ENCODE measurements at regions not wholly inside any gene's neighbourhood (a gene's known extent, or its start where the extent isn't known, plus 50 kb on each side); places are given as distances from the start of the nearest gene placed in this dataset.

- H3K4me3 ChIP-seq (ENCODE audit: control insufficient read depth, low read depth, low read length), result no peak overlapping the region
- no peak for TF ChIP-seq CTCF (conservative IDR thresholded peaks at IDR 0.05; ENCODE audit: control insufficient read depth, insufficient read depth, low read depth, low read length)
Observed at GRCh38 chr9:14418941-14419937, 105.3 kb upstream of the NFIB start.

GRCh38 chr9:14418301-14418940 is 104.5 kb upstream of the NFIB start:
- no peak overlapping the region for H3K4me3 ChIP-seq (ENCODE audit: control insufficient read depth, low read depth, low read length)
- no peak for TF ChIP-seq CTCF (conservative IDR thresholded peaks at IDR 0.05; ENCODE audit: control insufficient read depth, insufficient read depth, low read depth, low read length)
- DNase-seq (ENCODE audit: low read depth), result no peak

More at GRCh38 chr9:14418941-14419937, 105.3 kb upstream of the NFIB start:
- DNase-seq (ENCODE audit: low read depth), result no peak

GRCh38 chr9:14417237-14417636 is 103.3 kb upstream of the NFIB start:
- peak; percentile 92 for DNase-seq (ENCODE audit: low read depth)
- H3K4me3 ChIP-seq (ENCODE audit: control insufficient read depth, low read depth, low read length), result no peak overlapping the region
- TF ChIP-seq CTCF (conservative IDR thresholded peaks at IDR 0.05; ENCODE audit: control insufficient read depth, insufficient read depth, low read depth, low read length), result no peak

DNA sequence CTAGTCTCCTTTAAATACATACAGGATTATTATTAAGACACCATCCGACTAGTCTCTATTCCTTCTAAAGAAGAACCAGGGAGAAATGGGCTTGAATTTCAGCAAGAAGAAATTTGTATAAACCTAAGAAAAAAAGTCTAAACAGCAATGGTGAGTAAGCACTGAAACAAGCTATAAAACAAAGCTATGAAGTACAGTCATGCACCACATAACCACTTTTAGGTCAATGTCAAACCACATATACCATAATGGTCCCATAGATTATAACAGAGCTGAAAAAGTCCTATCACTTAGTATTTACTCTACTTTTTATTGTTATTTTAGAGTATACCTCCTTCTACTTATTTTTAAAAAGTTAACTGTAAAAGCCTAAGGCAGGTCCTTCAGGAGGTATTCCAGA is 102.0 kb upstream of the NFIB start:
- H3K4me3 ChIP-seq (ENCODE audit: control insufficient read depth, low read depth, low read length), result no peak overlapping the region

DNA sequence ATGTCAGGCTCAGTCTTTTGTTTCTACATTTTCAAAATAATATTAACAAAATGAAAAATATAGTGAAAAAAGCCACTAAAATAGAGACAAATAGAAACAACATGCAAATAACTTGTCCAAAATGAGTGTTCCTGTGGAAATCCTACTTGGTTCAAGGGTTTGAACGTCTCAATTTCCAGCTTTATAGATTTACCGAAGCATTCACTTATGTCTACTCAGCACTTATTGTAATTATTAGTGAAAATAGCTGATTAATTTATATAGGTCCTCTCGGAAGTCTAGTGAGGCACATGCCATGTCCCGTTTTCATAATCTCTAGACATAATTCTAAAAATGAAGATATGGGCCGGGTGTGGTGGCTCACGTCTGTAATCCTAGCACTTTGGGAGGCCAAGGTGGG is 99.9 kb upstream of the NFIB start:
- TF ChIP-seq CTCF (conservative IDR thresholded peaks at IDR 0.05; ENCODE audit: control insufficient read depth, insufficient read depth, low read depth, low read length), result no peak
- no peak for DNase-seq (ENCODE audit: low read depth)

More for the DNA sequence above, 102.0 kb upstream of the NFIB start:
- peak; percentile 82 for DNase-seq (ENCODE audit: low read depth)
- TF ChIP-seq CTCF (conservative IDR thresholded peaks at IDR 0.05; ENCODE audit: control insufficient read depth, insufficient read depth, low read depth, low read length), result no peak

DNA sequence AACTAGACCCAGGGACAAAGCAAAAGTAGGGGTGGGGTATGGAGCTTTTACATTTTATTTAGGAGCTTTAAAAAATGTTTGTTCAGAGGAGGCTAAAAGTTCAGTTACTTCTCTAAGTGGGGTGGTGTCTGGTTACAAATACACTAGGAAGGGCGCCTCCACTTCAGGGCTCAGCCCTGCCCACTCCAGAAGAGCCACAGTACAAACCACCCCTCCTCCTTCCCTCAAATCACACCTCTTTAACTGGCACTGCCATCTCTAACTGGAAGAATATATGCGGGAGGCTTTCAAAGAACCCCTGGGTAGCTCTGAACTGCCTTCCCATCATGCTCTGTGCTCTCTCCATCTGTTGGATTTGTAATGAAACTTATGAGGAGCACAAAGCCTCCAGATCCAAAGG is 98.8 kb upstream of the NFIB start:
- no peak for TF ChIP-seq CTCF (conservative IDR thresholded peaks at IDR 0.05; ENCODE audit: control insufficient read depth, insufficient read depth, low read depth, low read length)
- DNase-seq (ENCODE audit: low read depth), result no peak
- no peak overlapping the region for H3K4me3 ChIP-seq (ENCODE audit: control insufficient read depth, low read depth, low read length)

More for the DNA sequence above, 99.9 kb upstream of the NFIB start:
- no peak overlapping the region for H3K4me3 ChIP-seq (ENCODE audit: control insufficient read depth, low read depth, low read length)
